Glomerular visceral epithelial cell (primary cell): ENCODE measurements at regions not wholly inside any gene's neighbourhood (a gene's known extent, or its start where the extent isn't known, plus 50 kb on each side); places are given as distances from the start of the nearest gene placed in this dataset.
A peak's percentile ranks its signal among the peaks of the same experiment; 100 is the strongest.

Source experiments
- DNase-seq: peaks from one replicate; pipeline ENCODE4 v3.0.0-alpha.2; 2016; ENCODE audit errors: extremely low spot score

GRCh38 chr13:81677857-81678256 is 1336.9 kb upstream of the SPRY2 start:
- DNase-seq = no peak

- DNase-seq = no peak
These were observed 1335.1 kb upstream of the SPRY2 start for GRCh38 chr13:81676008-81676407.

GRCh38 chr13:81671064-81671463 is 1330.1 kb upstream of the SPRY2 start:
- no peak for DNase-seq

GRCh38 chr13:81670048-81670447 is 1329.1 kb upstream of the SPRY2 start:
- DNase-seq = no peak

GRCh38 chr13:81664872-81665271 is 1323.9 kb upstream of the SPRY2 start:
- DNase-seq = no peak

GRCh38 chr13:81659984-81660383 is 1319.1 kb upstream of the SPRY2 start:
- no peak for DNase-seq

GRCh38 chr13:81658598-81659370 is 1317.9 kb upstream of the SPRY2 start:
- no peak for DNase-seq

- DNase-seq = peak; percentile 6
These were observed 1299.2 kb upstream of the SPRY2 start for GRCh38 chr13:81639984-81640582.

- DNase-seq = no peak
These were observed 1296.5 kb upstream of the SPRY2 start for GRCh38 chr13:81637457-81637856.

GRCh38 chr13:81636120-81636519 is 1295.2 kb upstream of the SPRY2 start:
- DNase-seq = no peak

GRCh38 chr13:81615031-81615430 is 1274.1 kb upstream of the SPRY2 start:
- DNase-seq = no peak

GRCh38 chr13:81610644-81611043 is 1269.7 kb upstream of the SPRY2 start:
- DNase-seq = no peak

GRCh38 chr13:81609335-81609734 is 1268.4 kb upstream of the SPRY2 start:
- no peak for DNase-seq

GRCh38 chr13:81606074-81606473 is 1265.1 kb upstream of the SPRY2 start:
- no peak for DNase-seq

- no peak for DNase-seq
These were observed 1261.3 kb upstream of the SPRY2 start for GRCh38 chr13:81602241-81602640.

- no peak for DNase-seq
These were observed 1256.2 kb upstream of the SPRY2 start for GRCh38 chr13:81597101-81597500.

GRCh38 chr13:81596224-81596753 is 1255.4 kb upstream of the SPRY2 start:
- DNase-seq = no peak

GRCh38 chr13:81591528-81592220 is 1250.7 kb upstream of the SPRY2 start:
- DNase-seq = no peak

GRCh38 chr13:81582381-81582780 is 1241.5 kb upstream of the SPRY2 start:
- DNase-seq = no peak

- peak; percentile 8 for DNase-seq
These were observed 1236.8 kb upstream of the SPRY2 start for GRCh38 chr13:81577601-81578195.

GRCh38 chr13:81568824-81569223 is 1227.9 kb upstream of the SPRY2 start:
- no peak for DNase-seq

GRCh38 chr13:81565849-81566248 is 1224.9 kb upstream of the SPRY2 start:
- DNase-seq = no peak
